OCI-LY7 (cell line): ENCODE measurements at regions not wholly inside any gene's neighbourhood (a gene's known extent, or its start where the extent isn't known, plus 50 kb on each side); places are given as distances from the start of the nearest gene placed in this dataset.

Source experiments
- EZH2phosphoT487 ChIP-seq: fragments of 200-600 bp; sonication (generic); IDR thresholded peaks from 2 replicates; pipeline ENCODE4 v1.6.1; 2018; ENCODE audit warnings: low read depth, borderline replicate concordance, mild to moderate bottlenecking, mixed run types, antibody characterized with exemption, low read length, moderate library complexity, mixed read lengths
- TF ChIP-seq, protein P1 (sequence below): fragments of 200-600 bp; sonication (generic); conservative IDR thresholded peaks from 2 replicates; pipeline ENCODE4 v1.5.1; 2014; ENCODE audit warnings: mild to moderate bottlenecking, antibody characterized with exemption, low read length, moderate library complexity, mixed read lengths

DNA sequence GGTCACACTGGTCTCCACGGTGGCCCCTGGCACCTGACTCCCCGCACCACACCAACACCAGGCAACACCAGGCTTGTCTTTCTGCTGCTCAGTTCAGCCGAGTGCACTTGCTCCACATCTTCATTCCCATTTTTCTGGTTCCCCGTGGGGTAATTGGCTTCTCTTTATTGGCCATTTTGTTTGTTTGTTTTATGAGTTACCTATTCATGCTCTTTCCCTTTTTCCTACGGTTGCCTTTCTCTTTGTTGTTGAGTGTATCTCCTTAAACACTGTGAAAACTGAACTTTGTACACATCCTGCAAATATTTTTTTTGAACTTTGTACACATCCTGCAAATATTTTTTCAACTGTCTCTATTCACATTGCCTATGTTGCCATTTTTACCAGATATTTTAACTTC is 834.0 kb downstream of the BRD1 start:
- TF ChIP-seq, protein P1, sequence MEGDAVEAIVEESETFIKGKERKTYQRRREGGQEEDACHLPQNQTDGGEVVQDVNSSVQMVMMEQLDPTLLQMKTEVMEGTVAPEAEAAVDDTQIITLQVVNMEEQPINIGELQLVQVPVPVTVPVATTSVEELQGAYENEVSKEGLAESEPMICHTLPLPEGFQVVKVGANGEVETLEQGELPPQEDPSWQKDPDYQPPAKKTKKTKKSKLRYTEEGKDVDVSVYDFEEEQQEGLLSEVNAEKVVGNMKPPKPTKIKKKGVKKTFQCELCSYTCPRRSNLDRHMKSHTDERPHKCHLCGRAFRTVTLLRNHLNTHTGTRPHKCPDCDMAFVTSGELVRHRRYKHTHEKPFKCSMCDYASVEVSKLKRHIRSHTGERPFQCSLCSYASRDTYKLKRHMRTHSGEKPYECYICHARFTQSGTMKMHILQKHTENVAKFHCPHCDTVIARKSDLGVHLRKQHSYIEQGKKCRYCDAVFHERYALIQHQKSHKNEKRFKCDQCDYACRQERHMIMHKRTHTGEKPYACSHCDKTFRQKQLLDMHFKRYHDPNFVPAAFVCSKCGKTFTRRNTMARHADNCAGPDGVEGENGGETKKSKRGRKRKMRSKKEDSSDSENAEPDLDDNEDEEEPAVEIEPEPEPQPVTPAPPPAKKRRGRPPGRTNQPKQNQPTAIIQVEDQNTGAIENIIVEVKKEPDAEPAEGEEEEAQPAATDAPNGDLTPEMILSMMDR = no peak
- no peak for TF ChIP-seq EZH2phosphoT487
